Ovary (tissue), 7 donors: ENCODE measurements at regions not wholly inside any gene's neighbourhood (a gene's known extent, or its start where the extent isn't known, plus 50 kb on each side); places are given as distances from the start of the nearest gene placed in this dataset.

Source experiments
- DNase-seq, 5 donors: peaks; one replicate each; pipeline ENCODE4 v3.0.0-alpha.2; 2019 to 2020
- H3K27ac ChIP-seq, 2 donors: fragments of 200-600 bp; one replicate each; pipeline versions ENCODE4 v1.5.1 to v1.8.0; 2019 to 2022
- H3K27me3 ChIP-seq: fragments of 200-600 bp; one replicate; pipeline ENCODE4 v1.8.0; 2022
- H3K36me3 ChIP-seq: fragments of 200-600 bp; sonication (generic); one replicate; pipeline ENCODE4 v1.5.1; 2019
- H3K4me1 ChIP-seq: one replicate; pipeline ENCODE4 v1.8.1; 2013; ENCODE audit warnings: mild to moderate bottlenecking, moderate library complexity; ENCODE audit not compliant: insufficient read depth
- H3K4me3 ChIP-seq: fragments of 200-600 bp; sonication (generic); one replicate; pipeline ENCODE4 v1.5.1; 2017
- H3K9me3 ChIP-seq, 2 donors: fragments of 200-600 bp in 1 of 2; sonication (generic) in 1 of 2; one replicate each; pipeline versions ENCODE4 v1.5.1 to v1.8.1; 2013 to 2019; ENCODE audit warnings: mild to moderate bottlenecking in 1 of 2, moderate library complexity in 1 of 2
- EP300 ChIP-seq: sonication (generic); formaldehyde crosslinking; IDR thresholded peaks from one replicate; pipeline ENCODE4 v1.6.1; 2017; ENCODE audit warnings: antibody characterized with exemption
- POLR2A ChIP-seq: fragments of 450-650 bp; IDR thresholded peaks from one replicate; pipeline ENCODE4 v1.6.1; 2017; ENCODE audit warnings: antibody characterized with exemption, mild to moderate bottlenecking, moderate library complexity
- WGBS, 3 donors: extraction: QIAGEN DNeasy Blood & Tissue Kit in 1 of 3; methylation state at CpG; one replicate each; pipeline versions ENCODE4 v1.1.5 to v1.1.7; 2013 to 2017; 5-methylcytosine and 5-hydroxymethylcytosine counted together
- intact Hi-C, 4 donors: fragments of 100-400 bp; cut with DNase I; formaldehyde crosslinking; loops; one replicate each; pipeline versions ENCODE4 v1.11.0 to v1.15.1; 2022 to 2023
- TF ChIP-seq, protein P1 (sequence below), 3 donors: fragments of 450-650 bp in 2 of 3; fragments of 200-600 bp in 1 of 3; IDR thresholded peaks; one replicate each; pipeline versions ENCODE4 v1.5.1 to v1.8.0; 2016 to 2022; ENCODE audit warnings: antibody characterized with exemption in 3 of 3, mild to moderate bottlenecking in 1 of 3
- donor health status: DM: no; HTN: no; CAD: no; lungs with moderate emphysema.
- donor health status: DM: no; HTN: no; CAD: no.
- donor health status: Bipolar disorder and iron deficiency.
- donor health status: DM: no; HTN: no; CAD: no.
- donor health status: DM: yes; HTN: yes; CAD: no.

DNA sequence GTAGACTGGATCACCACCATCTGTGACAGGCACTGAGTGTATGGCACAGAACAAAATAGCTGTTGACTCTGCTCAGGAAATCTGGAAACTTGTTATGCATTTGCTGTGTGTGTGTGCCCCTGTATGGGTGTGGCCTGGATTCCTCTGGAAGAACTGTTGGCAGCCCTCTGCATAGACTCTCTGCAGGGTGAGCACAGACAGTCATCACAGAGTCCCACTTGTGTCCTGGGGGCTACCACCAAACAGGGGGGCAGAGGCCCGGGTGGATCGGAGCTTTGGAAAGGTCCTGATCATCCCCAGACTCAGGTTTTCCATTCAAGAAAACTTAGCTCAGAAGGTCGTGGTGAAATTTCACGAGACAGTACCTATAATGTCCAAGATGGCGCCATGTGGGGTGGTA lies 258.6 kb downstream of the SOX11 start:
- Histone ChIP-seq H3K4me3 (no peak overlapping the region), H3K36me3 (no peaks in the 10 kb centered on the region), H3K27ac (no peak overlapping the region), H3K4me1 (no peaks in the 10 kb centered on the region), H3K27me3 (no peaks in the 10 kb centered on the region), H3K9me3 (no peaks in the 10 kb centered on the region)
- no peak for DNase-seq
- intact Hi-C loops: no loop called here
- WGBS, 3 donors: 86 to 88% (median 86%) methylated on average over 5 of the region's 5 CpGs
- TF ChIP-seq EP300 (no peak), POLR2A (no peak)
- TF ChIP-seq, protein P1, sequence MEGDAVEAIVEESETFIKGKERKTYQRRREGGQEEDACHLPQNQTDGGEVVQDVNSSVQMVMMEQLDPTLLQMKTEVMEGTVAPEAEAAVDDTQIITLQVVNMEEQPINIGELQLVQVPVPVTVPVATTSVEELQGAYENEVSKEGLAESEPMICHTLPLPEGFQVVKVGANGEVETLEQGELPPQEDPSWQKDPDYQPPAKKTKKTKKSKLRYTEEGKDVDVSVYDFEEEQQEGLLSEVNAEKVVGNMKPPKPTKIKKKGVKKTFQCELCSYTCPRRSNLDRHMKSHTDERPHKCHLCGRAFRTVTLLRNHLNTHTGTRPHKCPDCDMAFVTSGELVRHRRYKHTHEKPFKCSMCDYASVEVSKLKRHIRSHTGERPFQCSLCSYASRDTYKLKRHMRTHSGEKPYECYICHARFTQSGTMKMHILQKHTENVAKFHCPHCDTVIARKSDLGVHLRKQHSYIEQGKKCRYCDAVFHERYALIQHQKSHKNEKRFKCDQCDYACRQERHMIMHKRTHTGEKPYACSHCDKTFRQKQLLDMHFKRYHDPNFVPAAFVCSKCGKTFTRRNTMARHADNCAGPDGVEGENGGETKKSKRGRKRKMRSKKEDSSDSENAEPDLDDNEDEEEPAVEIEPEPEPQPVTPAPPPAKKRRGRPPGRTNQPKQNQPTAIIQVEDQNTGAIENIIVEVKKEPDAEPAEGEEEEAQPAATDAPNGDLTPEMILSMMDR (IDR thresholded peaks at IDR 0.05): no peak

DNA sequence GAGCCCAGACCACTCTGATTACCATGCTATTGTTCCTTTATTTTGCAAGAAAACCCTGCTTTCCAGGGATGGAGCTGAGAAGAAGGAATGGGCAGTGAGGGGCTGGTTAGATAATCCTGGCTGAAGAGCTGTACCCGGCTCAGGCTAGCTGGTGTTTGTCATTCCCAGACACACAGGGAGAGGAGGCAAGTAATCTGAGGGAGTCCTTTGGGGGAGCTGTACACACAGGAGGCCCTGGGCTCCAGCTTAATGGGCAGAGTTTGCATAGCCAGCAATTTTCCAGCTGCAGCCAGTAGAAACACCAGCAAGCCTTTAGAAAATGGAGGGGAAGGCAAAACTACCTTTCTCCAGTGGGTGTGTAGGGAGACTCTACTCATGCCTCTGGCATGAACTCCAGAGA lies 259.3 kb downstream of the SOX11 start:
- Histone ChIP-seq H3K27me3 (no peaks in the 10 kb centered on the region), H3K36me3 (no peaks in the 10 kb centered on the region), H3K4me3 (no peak overlapping the region), H3K4me1 (no peaks in the 10 kb centered on the region), H3K27ac (no peak overlapping the region), H3K9me3 (no peaks in the 10 kb centered on the region)
- TF ChIP-seq, protein P1 (IDR thresholded peaks at IDR 0.05): no peak
- TF ChIP-seq POLR2A (no peak), EP300 (no peak)
- intact Hi-C loops: no loop called here
- DNase-seq: no peak
- 27 to 43% (median 33%) methylated on average over 1 of the region's 1 CpG for WGBS, 3 donors

DNA sequence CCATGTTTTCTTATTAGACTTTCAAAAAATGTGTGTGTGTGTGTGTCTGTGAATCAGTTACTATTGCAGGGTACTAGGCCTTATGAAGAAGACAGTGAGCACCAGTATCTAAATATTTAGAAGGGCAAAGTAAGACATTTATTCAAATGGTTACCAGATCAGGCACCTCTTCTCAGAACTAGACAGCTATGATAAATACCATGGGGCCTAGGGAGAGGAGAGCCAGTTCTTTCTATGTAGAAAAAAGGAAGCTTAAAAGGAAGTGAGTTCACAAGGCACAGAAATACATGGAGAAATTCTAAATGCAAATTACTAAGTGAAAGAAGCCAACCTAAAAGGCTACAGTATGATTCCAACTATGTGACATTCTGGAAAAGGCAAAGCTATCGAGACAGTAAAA lies 261.3 kb downstream of the SOX11 start:
- TF ChIP-seq EP300 (no peak), POLR2A (no peak)
- TF ChIP-seq, protein P1 (IDR thresholded peaks at IDR 0.05): no peak
- Histone ChIP-seq H3K27me3 (no peaks in the 10 kb centered on the region), H3K36me3 (no peaks in the 10 kb centered on the region), H3K27ac (no peak overlapping the region), H3K9me3 (no peaks in the 10 kb centered on the region), H3K4me1 (no peaks in the 10 kb centered on the region), H3K4me3 (no peak overlapping the region)
- 30 to 37% (median 35%) methylated on average over 1 of the region's 1 CpG for WGBS, 3 donors
- no peak for DNase-seq
- intact Hi-C loops: no loop called here

DNA sequence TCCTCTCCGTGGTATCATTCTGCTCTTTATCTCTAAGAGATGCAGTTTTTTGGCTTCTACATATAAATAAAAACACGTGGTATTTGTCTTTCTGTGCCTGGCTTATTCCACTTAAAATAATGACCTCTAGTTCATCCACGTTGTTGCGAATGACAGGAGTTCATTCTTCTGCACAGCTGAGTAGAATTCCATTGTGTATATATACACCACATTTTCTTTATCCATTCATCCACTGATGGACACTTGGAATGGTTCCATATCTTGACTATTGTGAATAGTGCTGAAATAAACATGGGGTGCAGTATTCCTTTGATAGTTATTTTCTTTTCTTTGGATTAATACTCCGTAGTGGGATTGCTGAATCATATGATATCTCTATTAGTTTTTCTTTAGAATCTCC lies 262.3 kb downstream of the SOX11 start:
- intact Hi-C loops: no loop called here
- 35 to 44% (median 35%) methylated on average over 5 of the region's 5 CpGs for WGBS, 3 donors
- Histone ChIP-seq H3K27ac (no peak overlapping the region), H3K4me3 (no peak overlapping the region), H3K4me1 (no peaks in the 10 kb centered on the region), H3K9me3 (no peaks in the 10 kb centered on the region), H3K27me3 (no peaks in the 10 kb centered on the region), H3K36me3 (no peaks in the 10 kb centered on the region)
- DNase-seq: no peak
- TF ChIP-seq POLR2A: no peak
- TF ChIP-seq, protein P1 (IDR thresholded peaks at IDR 0.05): no peak
- no peak for TF ChIP-seq EP300

DNA sequence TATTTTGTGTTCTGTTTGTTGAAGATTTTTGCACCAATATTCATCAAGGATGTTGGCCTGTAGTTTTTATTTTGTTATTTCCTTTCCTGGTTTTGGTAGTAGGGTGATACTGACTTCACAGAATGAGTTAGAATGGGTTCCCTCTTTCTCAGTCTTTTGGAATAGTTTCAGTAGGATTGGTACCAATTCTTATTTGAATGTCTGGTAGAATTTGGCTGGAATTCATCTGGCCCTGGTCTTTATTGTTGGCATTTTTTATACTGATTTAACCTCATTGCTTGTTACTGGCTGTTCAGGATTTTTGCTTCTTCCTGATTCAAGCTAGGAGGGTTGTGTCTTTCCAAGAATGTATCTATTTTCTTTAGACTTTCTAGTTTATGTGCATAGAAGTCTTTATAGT lies 263.7 kb downstream of the SOX11 start:
- TF ChIP-seq POLR2A: no peak
- no peak for TF ChIP-seq EP300
- TF ChIP-seq, protein P1 (IDR thresholded peaks at IDR 0.05): no peak
- H3K27me3 ChIP-seq: no peaks in the 10 kb centered on the region

More for the DNA sequence above, 263.7 kb downstream of the SOX11 start:
- intact Hi-C loops: no loop called here
- Histone ChIP-seq H3K27ac (no peak overlapping the region), H3K4me1 (no peaks in the 10 kb centered on the region), H3K4me3 (no peak overlapping the region), H3K9me3 (no peaks in the 10 kb centered on the region), H3K36me3 (no peaks in the 10 kb centered on the region)
- no peak for DNase-seq
